ENCODE measurements at regions not wholly inside any gene's neighbourhood (a gene's known extent, or its start where the extent isn't known, plus 50 kb on each side); places are given as distances from the start of the nearest gene placed in this dataset.

DNA sequence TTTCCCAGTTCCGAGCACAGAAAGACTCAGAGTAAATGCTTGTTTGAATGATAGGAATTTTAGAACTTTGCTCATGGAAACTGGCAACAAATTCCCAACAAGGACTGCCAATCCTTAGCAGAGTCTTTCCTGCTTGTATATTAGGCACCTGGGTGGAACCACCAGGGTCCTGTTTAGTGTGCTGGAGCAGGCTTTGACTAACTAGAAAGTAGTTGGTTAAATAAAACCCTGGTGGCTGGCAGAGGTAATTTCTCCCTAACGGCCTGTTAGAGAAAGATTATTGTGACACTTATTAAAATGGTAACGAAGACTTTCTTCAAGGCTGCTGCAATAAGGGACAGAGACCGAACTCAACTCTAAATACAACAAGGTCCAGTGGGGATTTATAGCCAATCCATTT, 103.6 kb upstream of the TEX13D start:
- TF ChIP-seq SPI1 (IDR thresholded peaks at IDR 0.05; ENCODE audit: borderline replicate concordance, low read depth) (no peak), POLR2AphosphoS5 (IDR thresholded peaks at IDR 0.05; ENCODE audit: low read depth) (no peak), GABPA (IDR thresholded peaks at IDR 0.05; ENCODE audit: low read depth) (no peak)
- TF ChIP-seq, protein P1, sequence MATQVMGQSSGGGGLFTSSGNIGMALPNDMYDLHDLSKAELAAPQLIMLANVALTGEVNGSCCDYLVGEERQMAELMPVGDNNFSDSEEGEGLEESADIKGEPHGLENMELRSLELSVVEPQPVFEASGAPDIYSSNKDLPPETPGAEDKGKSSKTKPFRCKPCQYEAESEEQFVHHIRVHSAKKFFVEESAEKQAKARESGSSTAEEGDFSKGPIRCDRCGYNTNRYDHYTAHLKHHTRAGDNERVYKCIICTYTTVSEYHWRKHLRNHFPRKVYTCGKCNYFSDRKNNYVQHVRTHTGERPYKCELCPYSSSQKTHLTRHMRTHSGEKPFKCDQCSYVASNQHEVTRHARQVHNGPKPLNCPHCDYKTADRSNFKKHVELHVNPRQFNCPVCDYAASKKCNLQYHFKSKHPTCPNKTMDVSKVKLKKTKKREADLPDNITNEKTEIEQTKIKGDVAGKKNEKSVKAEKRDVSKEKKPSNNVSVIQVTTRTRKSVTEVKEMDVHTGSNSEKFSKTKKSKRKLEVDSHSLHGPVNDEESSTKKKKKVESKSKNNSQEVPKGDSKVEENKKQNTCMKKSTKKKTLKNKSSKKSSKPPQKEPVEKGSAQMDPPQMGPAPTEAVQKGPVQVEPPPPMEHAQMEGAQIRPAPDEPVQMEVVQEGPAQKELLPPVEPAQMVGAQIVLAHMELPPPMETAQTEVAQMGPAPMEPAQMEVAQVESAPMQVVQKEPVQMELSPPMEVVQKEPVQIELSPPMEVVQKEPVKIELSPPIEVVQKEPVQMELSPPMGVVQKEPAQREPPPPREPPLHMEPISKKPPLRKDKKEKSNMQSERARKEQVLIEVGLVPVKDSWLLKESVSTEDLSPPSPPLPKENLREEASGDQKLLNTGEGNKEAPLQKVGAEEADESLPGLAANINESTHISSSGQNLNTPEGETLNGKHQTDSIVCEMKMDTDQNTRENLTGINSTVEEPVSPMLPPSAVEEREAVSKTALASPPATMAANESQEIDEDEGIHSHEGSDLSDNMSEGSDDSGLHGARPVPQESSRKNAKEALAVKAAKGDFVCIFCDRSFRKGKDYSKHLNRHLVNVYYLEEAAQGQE (IDR thresholded peaks at IDR 0.05; ENCODE audit: insufficient replicate concordance, low read depth): no peak
- TF ChIP-seq, protein P2, sequence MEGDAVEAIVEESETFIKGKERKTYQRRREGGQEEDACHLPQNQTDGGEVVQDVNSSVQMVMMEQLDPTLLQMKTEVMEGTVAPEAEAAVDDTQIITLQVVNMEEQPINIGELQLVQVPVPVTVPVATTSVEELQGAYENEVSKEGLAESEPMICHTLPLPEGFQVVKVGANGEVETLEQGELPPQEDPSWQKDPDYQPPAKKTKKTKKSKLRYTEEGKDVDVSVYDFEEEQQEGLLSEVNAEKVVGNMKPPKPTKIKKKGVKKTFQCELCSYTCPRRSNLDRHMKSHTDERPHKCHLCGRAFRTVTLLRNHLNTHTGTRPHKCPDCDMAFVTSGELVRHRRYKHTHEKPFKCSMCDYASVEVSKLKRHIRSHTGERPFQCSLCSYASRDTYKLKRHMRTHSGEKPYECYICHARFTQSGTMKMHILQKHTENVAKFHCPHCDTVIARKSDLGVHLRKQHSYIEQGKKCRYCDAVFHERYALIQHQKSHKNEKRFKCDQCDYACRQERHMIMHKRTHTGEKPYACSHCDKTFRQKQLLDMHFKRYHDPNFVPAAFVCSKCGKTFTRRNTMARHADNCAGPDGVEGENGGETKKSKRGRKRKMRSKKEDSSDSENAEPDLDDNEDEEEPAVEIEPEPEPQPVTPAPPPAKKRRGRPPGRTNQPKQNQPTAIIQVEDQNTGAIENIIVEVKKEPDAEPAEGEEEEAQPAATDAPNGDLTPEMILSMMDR (IDR thresholded peaks at IDR 0.05; ENCODE audit: insufficient read depth, low read length): no peak
- no peak for DNase-seq (ENCODE audit: low read depth in 1 of 2, low spot score in 1 of 2)
- Histone ChIP-seq H3K27ac (replicated peaks) (no peak overlapping the region), H3K27me3 (ENCODE audit: insufficient read depth, poor library complexity, severe bottlenecking) (no peaks in the 10 kb centered on the region), H3K4me3 (replicated peaks; ENCODE audit: insufficient read depth, low read length) (no peak overlapping the region)

DNA sequence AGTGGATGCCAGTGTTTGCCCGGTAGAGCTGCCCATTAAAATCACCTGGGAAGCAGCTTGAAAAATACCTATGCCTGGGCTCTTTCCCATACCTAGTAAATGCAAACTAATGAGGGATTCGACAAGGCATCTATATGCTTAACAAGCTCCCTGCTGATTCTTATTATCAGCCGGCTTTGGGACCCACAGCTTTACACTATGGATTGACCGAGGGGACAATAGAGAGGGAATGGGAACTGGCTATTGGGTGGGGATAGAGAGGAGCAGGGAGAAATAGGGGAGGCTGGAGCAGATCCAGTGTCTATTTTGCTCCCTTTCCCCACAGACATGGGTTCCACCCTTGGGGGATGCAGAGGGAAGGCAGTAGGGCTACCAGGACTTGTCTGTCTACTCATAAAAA, 103.1 kb upstream of the TEX13D start:
- DNase-seq (ENCODE audit: low read depth in 1 of 2, low spot score in 1 of 2): no peak
- H3K27me3 ChIP-seq (ENCODE audit: insufficient read depth, poor library complexity, severe bottlenecking): no peaks in the 10 kb centered on the region
- TF ChIP-seq SPI1 (IDR thresholded peaks at IDR 0.05; ENCODE audit: borderline replicate concordance, low read depth): no peak

DNA sequence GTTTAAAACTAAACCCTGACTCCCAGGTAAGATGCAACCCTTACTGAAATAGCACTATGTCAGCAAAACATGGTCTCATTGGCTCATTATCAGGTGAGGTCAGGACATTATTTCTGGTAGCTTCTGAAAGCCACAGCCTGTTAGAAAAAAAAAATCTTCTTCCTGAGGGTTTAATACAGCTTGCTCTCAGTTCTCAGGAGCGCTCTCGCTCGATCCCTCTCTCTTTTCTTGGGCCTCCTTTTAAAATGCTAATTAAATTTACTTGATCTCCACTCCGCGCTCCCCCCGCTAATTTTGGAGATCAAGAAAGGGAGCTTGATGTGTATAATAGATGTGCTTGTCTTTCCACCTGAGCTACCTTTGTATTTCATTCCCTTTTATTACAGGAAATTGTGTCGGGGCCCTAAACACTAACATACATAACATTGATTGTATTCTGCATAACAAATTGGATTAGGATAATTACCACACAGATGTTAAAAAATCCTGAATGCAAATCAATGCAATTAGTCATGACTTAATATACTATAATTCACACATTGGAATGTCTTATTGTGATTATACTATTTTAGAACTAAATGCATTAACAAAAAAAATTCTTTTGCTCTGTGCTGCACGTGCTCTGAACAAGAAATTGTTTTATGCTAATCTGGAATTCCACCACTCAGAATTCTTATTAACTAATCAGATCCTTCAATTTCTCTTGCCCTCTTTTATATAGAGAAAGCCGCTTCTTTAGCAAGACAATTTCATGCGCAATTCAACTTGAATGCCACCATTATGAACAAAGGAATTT, 101.6 kb upstream of the TEX13D start:
- no peaks in the 10 kb centered on the region for H3K27me3 ChIP-seq (ENCODE audit: insufficient read depth, poor library complexity, severe bottlenecking)
- no peak overlapping the region for H3K4me3 ChIP-seq (replicated peaks; ENCODE audit: insufficient read depth, low read length)
- no peak overlapping the region for H3K27ac ChIP-seq (replicated peaks)
- no peak for TF ChIP-seq SPI1 (IDR thresholded peaks at IDR 0.05; ENCODE audit: borderline replicate concordance, low read depth)
- TF ChIP-seq, protein P1 (IDR thresholded peaks at IDR 0.05; ENCODE audit: insufficient replicate concordance, low read depth): no peak
- TF ChIP-seq POLR2AphosphoS5 (IDR thresholded peaks at IDR 0.05; ENCODE audit: low read depth): no peak
- no peak for TF ChIP-seq GABPA (IDR thresholded peaks at IDR 0.05; ENCODE audit: low read depth)
- TF ChIP-seq, protein P2 (IDR thresholded peaks at IDR 0.05; ENCODE audit: insufficient read depth, low read length): no peak
- no peak for DNase-seq (ENCODE audit: low read depth in 1 of 2, low spot score in 1 of 2)

More for the DNA sequence above, 103.1 kb upstream of the TEX13D start:
- H3K27ac ChIP-seq (replicated peaks): no peak overlapping the region
- no peak overlapping the region for H3K4me3 ChIP-seq (replicated peaks; ENCODE audit: insufficient read depth, low read length)

DNA sequence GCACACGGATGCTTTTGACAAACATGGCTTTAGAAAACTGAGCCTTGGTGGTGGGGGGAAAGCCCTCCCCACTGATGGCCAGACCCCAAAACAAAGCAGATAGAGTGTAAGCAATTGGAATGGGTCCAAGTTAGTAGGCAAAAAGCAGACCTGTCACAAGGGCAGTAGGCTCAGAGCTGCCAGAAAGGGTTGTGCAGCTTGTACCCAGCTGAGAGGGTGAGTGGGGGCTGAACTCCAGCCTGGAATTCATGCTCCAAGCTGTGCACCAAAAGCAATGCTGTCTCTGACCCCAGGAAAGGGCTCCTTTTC, 101.1 kb upstream of the TEX13D start:
- TF ChIP-seq, protein P1 (IDR thresholded peaks at IDR 0.05; ENCODE audit: insufficient replicate concordance, low read depth): no peak
- TF ChIP-seq, protein P2 (IDR thresholded peaks at IDR 0.05; ENCODE audit: insufficient read depth, low read length): no peak
- TF ChIP-seq POLR2AphosphoS5 (IDR thresholded peaks at IDR 0.05; ENCODE audit: low read depth): no peak
- TF ChIP-seq SPI1 (IDR thresholded peaks at IDR 0.05; ENCODE audit: borderline replicate concordance, low read depth): no peak
- TF ChIP-seq GABPA (IDR thresholded peaks at IDR 0.05; ENCODE audit: low read depth): no peak
- DNase-seq (ENCODE audit: low read depth in 1 of 2, low spot score in 1 of 2): no peak
- no peak overlapping the region for H3K4me3 ChIP-seq (replicated peaks; ENCODE audit: insufficient read depth, low read length)
- no peaks in the 10 kb centered on the region for H3K27me3 ChIP-seq (ENCODE audit: insufficient read depth, poor library complexity, severe bottlenecking)
- H3K27ac ChIP-seq (replicated peaks): no peak overlapping the region
